HG02852 (cell line): ENCODE measurements at regions not wholly inside any gene's neighbourhood (a gene's known extent, or its start where the extent isn't known, plus 50 kb on each side); places are given as distances from the start of the nearest gene placed in this dataset.

ENCODE experiments used
- ATAC-seq: cut with Tn5 transposase; IDR thresholded peaks from one replicate; pipeline ENCODE4 v1.9.1; 2021; ENCODE audit warnings: mild to moderate bottlenecking, moderate library complexity; ENCODE audit not compliant: unreplicated experiment

- ATAC-seq = no peak
These were observed 349.1 kb upstream of the PTPRD start for GRCh38 chr9:10961883-10962282.

DNA sequence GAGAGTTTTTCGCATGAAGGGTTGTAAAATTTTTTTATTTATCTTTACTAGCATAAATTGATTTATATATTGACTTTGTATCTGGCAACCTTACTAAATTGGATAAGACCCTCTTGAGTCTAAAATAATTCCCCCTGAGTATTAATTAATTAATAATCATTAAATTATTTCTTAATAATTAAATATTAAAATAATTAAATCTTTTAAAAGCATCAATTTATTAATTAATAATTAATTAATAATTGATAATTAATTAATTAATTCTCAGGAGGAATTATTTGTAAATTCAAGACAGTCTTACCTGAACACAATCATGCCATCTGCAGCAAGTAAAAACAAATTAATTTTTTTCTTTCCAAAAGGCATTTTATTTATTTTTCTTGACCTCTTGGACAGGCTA, 370.4 kb upstream of the PTPRD start:
- no peak for ATAC-seq

DNA sequence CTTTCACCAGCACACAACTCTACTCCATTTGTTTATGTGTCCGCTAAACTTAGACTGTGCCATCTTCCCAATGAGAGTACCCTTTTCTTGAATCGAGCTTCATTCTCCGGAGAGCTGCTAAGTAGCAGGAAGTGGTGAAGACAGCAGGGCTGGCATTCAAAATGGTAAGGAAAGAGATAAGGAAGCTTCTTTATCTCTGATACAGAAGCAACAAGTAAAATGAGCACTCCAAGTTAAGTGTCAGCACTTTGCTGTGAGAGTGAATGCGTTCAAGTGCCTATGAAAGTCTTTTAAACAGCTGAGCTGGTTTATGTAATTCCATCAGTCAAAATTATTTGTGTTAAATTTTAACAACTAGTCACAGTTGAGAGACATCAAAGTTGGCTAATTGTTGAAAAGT, 386.8 kb upstream of the PTPRD start:
- ATAC-seq = no peak

DNA sequence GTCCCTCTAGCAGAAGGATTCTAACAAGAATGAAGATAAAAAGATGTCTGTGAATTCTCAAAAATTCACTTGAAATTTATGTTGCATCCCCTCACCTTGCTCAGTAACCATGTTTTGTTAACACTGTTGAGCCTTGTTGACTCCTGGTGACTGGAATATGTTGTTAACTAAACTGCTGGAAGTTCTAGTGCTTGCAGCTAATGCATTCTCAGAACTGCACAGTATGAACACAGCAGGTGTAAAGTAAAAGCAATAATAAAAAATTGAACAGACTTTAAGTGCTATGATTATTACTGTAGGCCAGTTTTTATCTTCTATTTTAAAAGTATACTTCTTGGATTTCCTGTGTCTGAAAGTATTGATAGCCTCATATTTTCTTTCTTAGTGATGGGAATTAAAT, 388.7 kb upstream of the PTPRD start:
- ATAC-seq = no peak

DNA sequence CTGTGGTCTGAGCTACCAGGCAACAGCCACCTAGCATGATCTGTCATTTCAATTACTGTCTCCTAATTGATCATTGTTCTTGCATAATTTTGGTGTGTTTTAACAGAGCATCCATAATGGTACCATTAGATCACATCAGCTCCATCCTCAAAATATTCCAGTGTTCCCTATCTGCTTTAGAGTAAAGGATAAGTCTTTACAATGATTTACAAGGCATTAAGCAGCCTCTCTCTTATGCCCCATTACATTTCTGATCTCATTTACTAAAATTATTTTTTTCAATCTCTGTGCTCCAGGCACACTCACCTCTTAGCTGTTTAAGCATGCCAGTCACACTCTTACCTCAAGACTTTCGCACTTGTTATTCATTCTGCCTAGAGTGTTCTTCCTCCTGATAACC, 389.9 kb upstream of the PTPRD start:
- ATAC-seq = no peak

GRCh38 chr9:11003836-11004235, 391.0 kb upstream of the PTPRD start:
- no peak for ATAC-seq

- ATAC-seq = no peak
These were observed 398.9 kb upstream of the PTPRD start for GRCh38 chr9:11011696-11012095.

DNA sequence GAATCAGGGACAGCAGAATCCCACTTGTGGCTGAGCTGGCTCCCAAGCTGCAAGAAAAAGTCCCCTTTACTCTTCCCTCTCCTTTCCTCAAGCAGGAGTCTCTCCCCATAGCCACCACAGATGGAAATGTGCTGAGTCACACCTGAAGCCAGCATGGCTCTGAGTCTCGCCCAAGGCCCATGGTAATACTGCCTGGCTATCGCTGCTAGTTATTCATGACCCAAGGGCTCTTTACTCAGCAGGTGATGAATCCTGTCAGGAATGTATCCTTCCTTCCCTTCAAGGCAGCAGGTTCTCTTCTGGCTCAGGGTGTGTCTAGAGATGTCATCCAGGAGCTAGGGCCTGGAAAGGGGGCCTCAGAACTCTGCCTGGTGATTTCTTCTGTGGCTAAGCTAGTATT, 403.3 kb upstream of the PTPRD start:
- ATAC-seq = no peak

DNA sequence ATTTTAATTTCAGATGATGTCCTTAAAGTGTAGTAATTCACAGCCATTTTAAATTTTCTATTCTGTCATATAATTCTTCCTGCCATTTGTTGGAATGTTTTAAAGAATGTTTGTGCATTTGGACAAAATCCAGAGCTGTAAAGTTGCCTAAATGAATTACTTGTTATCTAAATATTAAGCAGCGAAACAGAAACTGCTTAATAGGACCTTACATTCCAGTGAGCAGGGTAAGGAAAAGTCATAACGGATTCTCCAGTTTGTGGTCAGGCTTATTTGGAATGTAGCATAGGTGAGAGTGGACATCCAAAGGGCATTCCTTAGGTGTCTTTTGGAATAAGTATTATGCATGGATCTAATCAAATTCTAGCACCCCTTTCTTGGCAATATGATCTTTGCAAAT, 410.4 kb upstream of the PTPRD start:
- ATAC-seq = no peak

- ATAC-seq = no peak
These were observed 413.0 kb upstream of the PTPRD start for GRCh38 chr9:11025775-11026174.

DNA sequence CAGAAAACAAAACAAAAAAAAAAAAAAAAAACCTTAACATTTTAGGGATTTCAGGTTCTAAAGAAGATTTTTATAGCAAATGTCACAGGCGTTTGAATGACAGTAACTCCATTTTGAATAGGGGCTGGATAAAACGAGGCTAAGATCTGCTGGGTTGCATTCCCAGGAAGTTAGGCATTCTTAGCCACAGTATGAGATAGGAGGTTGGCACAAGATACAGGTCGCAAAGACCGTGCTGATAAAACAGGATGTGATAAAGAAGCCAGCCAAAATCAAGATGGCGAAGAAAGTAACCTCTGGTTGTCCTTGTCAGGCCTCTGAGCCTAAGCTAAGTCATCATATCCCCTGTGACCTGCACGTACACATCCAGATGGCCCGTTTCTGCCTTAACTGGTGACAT, 425.6 kb upstream of the PTPRD start:
- no peak for ATAC-seq

- ATAC-seq = no peak
These were observed 426.2 kb upstream of the PTPRD start for GRCh38 chr9:11039006-11039405.

- ATAC-seq = no peak
These were observed 432.8 kb upstream of the PTPRD start for GRCh38 chr9:11045589-11045988.

DNA sequence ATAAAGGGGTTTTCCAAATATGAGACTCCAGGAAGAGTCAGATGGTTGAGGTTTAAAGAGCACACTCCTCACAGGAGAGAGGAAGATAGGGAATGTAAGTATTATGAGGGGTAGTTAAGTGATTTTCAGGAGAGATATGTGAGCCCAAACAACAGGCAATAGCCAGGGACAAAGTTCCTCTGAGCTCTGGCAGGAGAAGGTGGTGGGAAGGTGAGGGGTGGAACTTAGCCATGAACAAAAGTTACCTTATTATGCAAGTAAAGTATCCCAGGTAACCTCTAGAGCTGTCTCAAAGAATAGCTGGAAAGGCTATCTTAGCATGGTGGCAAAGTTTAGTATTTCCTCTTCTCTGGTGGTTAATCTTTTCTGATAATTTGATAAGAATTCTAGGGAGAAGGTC, 450.5 kb upstream of the PTPRD start:
- no peak for ATAC-seq

DNA sequence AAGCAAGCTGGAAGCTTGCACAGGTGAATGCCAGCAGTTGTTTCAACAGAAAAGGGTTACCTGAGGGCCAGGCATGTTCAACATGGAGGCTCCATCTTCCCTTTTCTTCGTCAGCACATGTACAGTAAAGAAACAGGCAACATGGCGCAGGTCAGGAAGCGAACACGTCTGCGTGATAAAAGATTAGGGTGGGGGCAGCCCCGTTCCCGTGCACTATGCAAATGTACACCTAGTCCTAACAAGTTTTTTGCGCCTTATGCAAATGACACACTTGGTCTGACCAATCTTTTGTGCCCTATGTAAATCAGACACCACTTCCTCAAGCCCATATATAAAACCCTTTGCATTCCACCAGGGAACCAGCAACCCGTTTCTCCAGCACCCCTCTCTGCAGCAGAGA, 452.1 kb upstream of the PTPRD start:
- no peak for ATAC-seq

GRCh38 chr9:11072176-11072575, 459.4 kb upstream of the PTPRD start:
- ATAC-seq = no peak

- ATAC-seq = no peak
These were observed 473.8 kb upstream of the PTPRD start for GRCh38 chr9:11086561-11086960.

DNA sequence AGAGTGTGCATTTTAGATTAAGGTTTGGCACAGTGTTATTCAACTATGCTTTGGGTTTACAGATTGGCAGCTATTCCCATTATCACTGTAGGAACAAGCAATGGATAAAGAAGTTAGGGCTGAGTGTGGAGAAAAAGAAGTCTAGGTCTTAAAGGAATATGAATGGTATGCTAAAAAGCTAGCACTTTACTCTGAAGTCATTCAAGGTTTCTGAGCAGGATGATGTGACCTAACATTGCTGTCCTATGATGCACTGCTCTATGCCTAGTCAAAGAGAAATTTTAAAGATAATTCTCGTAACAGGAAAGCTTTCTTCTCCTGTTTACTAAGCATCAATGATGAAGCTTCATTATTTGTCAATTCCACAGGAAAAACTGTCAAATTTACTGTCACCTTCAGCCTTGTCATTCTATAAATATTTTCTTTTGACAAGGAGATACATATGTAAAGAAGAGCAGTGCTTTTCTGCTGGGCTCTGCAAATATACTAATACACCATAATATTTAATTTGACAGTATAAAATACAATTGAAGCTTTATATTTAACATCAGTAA, 476.1 kb upstream of the PTPRD start:
- no peak for ATAC-seq

GRCh38 chr9:11092974-11093373, 480.2 kb upstream of the PTPRD start:
- ATAC-seq = no peak

DNA sequence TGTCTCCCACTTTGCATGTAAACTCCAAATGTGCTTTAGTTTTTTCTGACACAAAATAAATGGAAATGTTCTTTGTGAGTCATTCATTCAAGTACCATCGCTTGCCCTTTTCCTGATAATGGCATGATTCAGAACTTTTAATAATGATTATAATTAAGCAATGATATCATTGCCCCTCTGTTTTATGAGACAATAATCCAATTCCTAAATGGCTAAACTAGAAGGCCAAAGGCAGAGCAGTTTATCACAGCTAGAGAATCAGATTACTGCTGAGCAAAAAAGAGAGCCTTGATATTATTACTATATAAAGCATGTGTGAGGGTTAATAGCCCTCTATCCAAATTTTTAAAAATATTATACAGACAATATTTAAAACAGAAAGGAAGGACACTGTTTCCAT, 484.2 kb upstream of the PTPRD start:
- ATAC-seq = no peak

DNA sequence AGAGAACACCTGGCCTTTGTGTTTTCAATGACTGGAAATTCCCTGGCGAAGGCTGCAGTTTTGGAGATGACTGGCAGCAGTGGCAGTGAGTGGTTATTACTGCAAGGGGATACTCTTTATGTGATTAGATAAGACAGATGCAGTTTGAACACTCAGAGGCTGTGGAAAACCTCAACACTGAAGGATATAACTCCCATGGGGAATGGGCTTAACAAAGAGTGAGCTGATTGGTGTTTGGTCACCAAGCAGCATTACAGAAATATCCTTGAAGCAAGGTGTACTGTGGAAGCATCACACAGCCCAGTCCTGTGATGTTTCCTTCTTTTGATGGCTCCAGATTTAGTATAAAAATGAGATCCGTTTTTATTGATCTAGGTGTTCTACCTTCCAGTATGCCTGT, 490.7 kb upstream of the PTPRD start:
- ATAC-seq = no peak

DNA sequence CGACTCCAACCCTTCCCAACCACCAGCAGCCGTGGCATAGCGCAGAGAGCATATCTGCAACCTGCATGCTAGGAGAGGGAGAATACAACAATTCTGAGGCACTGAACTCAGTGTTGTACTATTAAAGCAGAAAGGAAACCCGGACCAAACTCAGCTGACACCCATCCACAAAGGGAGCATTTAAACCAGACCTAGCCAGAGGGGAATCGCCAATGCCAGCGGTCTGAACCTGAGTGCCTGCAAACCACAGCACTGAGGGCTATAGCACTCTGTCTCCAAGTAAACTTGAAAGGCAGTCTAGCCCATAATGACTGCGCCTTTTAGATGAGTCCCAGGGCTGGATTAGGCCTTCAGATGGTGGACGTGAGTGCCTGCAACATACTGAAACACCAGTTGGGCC, 494.4 kb upstream of the PTPRD start:
- no peak for ATAC-seq

DNA sequence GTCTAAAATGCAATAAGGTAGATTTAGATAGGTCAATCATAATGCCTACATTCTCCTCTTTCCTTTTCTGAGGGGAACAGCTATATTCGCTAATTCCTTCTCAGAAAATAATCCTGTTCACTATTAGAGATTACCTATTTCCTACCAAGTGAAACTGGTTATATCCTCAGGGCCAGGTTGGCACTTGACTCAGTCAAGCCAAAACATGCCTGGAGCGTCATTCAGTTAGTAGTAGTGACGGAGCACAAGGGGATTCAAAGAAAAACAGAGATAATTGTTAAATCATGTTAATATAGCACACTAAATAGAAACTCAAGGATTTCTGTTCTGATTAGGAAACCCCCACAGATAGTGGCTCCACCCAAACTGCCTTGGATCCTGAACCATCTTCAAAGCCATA, 515.4 kb upstream of the PTPRD start:
- ATAC-seq = no peak

- ATAC-seq = no peak
These were observed 523.0 kb upstream of the PTPRD start for GRCh38 chr9:11135851-11136250.
